VCaP (cell line): ENCODE measurements at regions not wholly inside any gene's neighbourhood (a gene's known extent, or its start where the extent isn't known, plus 50 kb on each side); places are given as distances from the start of the nearest gene placed in this dataset.
"Not testable (repeated sequence)": the region's sequence is repeated elsewhere in the genome, so short reads cannot be mapped to it uniquely, and the experiment has no call there.

Experiments used
- H3K27ac ChIP-seq: fragments of 450-650 bp; 2 replicates; pipeline ENCODE4 v1.5.1; 2017
- CTCF ChIP-seq: fragments of 450-650 bp; conservative IDR thresholded peaks from 2 replicates; pipeline ENCODE4 v1.5.1; 2017; ENCODE audit warnings: mild to moderate bottlenecking, moderate library complexity

- no peak for TF ChIP-seq CTCF
- no peak overlapping the region for H3K27ac ChIP-seq
Measured at GRCh38 chr6:50899306-50899870, 80.7 kb downstream of the TFAP2B start.

- H3K27ac ChIP-seq, result no peak overlapping the region
- no peak for TF ChIP-seq CTCF
Measured at GRCh38 chr6:50902260-50902659, 83.6 kb downstream of the TFAP2B start.

GRCh38 chr6:50905297-50905696, 86.6 kb downstream of the TFAP2B start:
- H3K27ac ChIP-seq, result no peak overlapping the region
- no peak for TF ChIP-seq CTCF

DNA sequence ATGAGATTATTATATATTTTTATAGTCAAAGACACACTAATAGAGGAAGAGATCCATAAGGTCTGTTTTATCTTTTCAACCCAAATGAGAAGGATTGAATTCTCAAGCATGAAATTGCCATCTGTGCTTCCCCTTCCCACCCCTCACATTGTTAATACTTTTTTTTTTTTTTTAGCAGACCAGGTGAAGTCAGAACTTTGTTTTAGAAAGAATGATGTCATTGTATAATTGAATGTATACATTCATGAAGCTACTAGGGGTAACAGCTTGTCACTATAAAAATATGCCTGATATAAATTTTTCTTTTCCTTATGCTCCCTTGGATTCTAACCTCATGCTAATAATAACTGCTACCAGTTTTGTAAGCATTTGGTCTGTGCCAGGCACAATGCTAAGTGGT, 88.9 kb downstream of the TFAP2B start:
- no peak overlapping the region for H3K27ac ChIP-seq
- TF ChIP-seq CTCF, result no peak

DNA sequence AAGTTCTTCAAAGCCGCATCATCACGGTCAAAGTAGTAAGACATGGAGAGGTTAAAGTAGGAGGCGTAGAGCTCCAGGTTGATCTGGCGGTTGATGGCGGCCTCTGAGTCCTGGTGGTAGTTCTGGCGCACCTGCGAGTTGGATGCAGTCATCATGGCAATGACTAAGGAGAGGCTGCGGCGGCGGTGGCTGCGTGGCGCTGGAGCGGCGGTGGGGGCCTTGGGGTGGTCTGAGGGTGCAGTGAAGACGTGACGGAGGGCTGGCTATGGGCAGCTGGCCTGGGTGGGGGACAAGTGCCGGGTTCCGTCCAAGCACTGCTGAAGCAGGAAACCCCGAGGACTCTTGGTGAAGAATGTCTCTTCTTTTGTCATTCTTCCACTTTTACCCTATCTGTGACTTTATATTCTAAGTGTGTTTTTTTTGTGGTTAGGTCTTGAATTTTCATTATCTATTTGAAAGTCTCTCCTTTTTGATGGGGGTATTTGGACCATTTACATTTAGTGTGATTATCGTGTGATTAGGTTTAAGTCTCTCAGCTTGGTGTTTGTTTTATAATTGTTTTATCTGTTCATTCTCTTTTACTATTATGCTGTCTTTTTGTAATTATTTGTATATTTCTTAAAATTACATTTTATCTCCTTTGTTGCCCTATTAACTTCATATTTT, 94.6 kb downstream of the TFAP2B start:
- H3K27ac ChIP-seq, result no peak overlapping the region
- TF ChIP-seq CTCF, result no peak

- not testable (repeated sequence) for H3K27ac ChIP-seq
Measured at GRCh38 chr6:50921378-50921777, 102.7 kb downstream of the TFAP2B start.

DNA sequence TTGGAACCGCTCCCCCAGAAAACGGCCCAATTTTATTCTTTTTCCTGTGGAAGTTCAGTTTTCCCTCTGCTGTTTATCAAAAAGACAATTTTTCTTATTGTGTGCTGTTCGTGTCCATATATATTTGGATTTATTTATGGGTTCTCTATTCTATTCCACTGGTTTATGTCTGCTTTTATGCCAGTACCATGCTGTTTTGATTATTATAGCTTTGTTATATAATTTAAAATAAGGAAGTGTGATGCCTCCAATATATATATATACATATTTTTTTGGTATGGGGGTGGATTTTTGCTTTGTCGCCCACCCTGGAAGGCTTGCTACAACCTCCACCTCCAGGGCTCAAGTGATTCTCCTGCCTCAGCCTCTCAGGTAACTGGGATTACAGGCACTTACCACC, 103.3 kb downstream of the TFAP2B start:
- no peak for TF ChIP-seq CTCF
- H3K27ac ChIP-seq, result no peak overlapping the region
